GM13977 (cell line): ENCODE measurements at regions not wholly inside any gene's neighbourhood (a gene's known extent, or its start where the extent isn't known, plus 50 kb on each side); places are given as distances from the start of the nearest gene placed in this dataset.

Experiments
- DNase-seq: peaks from one replicate; pipeline ENCODE4 v3.0.0; 2012; ENCODE audit warnings: low spot score
- in situ Hi-C: fragments of 300-500 bp; cut with MboI; formaldehyde crosslinking; loops from one replicate; pipeline ENCODE4 v1.12.0; 2022; ENCODE audit warnings: low sequenced_read_pairs, low pct_unique_long_range_greater_than_20kb, mixed read lengths, inconsistent platforms; ENCODE audit not compliant: unreplicated experiment
- TF ChIP-seq, protein P1 (sequence below): IDR thresholded peaks from 2 replicates; pipeline ENCODE4 v1.5.1; 2012; ENCODE audit warnings: mild to moderate bottlenecking, control low read depth; ENCODE audit not compliant: insufficient read depth; ENCODE audit errors: extremely low read depth, missing control alignments

DNA sequence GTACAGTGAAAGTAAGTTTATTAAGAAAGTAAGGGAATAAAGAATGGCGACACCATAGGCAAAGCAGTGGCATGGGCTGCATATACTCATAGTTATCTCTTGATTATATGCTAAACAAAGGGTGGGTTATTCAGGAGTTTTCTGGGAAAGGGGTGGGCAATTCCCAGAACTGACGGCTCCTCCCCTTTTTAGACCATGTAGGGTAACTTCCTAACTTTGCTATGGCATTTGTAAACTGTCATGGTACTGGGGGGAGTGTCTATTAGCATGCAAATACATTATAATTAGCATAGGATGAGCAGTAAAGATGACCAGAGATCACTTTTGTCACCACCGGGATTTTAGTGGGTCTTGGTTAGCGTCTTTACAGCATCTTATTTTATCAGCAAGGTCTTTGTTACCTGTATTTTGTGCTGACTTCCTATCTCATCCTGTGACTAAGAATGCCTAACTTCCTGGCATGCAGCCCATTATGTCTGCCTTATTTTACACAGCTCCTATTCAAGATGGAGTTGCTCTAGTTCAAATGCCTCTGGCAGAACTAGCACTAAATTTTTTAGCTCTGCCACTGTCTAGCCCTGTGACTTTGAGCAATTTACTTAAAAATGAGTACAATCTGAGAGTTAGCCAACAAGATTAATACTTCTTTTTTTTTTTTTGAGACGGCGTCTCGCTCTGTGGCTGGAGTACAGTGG is 110.3 kb upstream of the PALMD start:
- DNase-seq: no peak
- TF ChIP-seq, protein P1, sequence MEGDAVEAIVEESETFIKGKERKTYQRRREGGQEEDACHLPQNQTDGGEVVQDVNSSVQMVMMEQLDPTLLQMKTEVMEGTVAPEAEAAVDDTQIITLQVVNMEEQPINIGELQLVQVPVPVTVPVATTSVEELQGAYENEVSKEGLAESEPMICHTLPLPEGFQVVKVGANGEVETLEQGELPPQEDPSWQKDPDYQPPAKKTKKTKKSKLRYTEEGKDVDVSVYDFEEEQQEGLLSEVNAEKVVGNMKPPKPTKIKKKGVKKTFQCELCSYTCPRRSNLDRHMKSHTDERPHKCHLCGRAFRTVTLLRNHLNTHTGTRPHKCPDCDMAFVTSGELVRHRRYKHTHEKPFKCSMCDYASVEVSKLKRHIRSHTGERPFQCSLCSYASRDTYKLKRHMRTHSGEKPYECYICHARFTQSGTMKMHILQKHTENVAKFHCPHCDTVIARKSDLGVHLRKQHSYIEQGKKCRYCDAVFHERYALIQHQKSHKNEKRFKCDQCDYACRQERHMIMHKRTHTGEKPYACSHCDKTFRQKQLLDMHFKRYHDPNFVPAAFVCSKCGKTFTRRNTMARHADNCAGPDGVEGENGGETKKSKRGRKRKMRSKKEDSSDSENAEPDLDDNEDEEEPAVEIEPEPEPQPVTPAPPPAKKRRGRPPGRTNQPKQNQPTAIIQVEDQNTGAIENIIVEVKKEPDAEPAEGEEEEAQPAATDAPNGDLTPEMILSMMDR: no peak
- in situ Hi-C loops: no loop called here

DNA sequence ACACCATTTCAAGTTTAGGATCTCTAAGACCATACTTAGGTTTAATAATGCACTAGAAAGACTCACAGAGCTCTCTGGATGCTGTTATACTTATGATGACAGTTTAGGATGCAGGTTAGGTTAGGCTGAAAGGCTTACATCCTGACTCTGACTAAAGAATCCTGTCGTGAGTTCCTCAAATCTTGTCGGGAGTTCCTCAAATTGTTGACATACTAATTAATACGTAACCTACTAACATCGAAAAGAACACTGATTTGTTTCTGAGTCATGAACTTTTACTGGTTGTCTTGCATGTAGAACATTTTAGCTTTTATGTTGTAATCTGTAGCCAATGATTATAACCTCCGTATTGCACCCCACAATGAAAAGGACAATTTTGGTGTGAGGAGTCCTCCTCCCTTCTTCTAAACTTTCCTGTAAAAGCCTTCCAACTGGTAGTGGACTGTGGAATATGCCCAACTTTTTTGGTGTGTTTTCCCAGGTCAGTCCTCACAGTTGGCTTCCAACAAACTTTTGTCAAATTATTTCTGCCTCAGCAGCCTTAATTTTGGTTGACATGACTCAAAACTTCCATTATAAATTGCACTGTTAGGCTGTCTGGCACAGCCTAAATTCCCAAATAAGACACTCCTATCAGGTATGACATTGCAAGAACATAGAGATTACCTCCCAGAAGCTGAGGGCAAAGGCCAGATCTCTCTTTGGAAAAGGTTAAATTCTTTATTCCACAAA is 107.9 kb upstream of the PALMD start:
- no peak for DNase-seq
- in situ Hi-C loops: no loop called here

DNA sequence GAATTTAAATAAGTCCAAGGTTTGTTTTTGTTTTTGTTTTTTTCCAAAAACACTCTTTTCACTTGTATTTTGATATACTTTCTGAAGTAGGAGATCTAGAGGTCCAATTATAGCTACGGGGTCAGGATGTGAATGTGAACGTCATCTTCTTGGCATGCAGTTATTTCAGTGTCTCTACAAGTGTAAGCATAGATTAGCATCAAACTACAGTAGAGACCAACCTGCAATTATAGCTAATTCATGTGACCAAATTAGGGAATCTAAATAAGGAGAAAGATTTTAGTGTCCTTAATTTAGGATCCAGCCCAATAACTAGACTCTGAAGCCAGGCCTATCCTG is 107.3 kb upstream of the PALMD start:
- in situ Hi-C loops: no loop called here
- TF ChIP-seq, protein P1: no peak
- no peak for DNase-seq

More for the DNA sequence above, 107.9 kb upstream of the PALMD start:
- TF ChIP-seq, protein P1: no peak

DNA sequence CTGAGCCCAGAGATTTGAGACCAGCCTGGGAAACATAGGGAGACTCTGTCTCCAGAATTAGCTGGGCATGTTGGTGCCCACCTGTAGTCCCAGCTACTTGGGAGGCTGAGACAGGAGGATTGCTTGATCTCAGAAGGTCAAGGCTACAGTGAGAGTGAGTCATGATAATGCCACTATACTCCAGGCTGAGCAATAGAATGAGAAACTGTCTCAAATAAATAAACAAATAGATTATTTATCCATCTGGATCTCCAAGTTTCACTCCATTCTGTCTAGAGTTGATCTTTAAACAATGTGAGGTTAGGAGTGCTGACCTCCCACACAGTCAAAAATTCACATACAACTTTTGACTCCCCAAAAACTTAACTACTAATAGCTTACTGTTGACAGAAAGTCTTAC is 106.8 kb upstream of the PALMD start:
- in situ Hi-C loops: no loop called here
- DNase-seq: no peak
- TF ChIP-seq, protein P1: no peak

DNA sequence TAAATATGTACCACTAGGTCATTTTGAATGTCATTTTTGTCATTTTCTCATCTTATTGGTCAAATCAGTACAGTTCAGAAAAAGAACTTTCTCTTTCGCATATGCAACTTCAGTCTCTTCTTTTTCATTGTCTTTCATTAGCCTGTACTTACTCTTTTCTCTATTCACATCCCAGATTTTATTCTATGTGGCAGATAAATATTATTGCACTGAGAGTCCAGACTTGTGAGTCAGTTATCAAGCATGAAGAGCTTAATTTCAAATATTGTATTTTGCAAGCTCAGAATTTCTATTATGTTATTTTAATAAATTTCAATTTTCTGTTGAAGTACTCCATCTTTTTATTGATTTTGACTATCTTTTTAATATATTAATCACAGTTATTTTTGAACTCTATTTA is 105.2 kb upstream of the PALMD start:
- in situ Hi-C loops: no loop called here
- no peak for DNase-seq
- TF ChIP-seq, protein P1: no peak

DNA sequence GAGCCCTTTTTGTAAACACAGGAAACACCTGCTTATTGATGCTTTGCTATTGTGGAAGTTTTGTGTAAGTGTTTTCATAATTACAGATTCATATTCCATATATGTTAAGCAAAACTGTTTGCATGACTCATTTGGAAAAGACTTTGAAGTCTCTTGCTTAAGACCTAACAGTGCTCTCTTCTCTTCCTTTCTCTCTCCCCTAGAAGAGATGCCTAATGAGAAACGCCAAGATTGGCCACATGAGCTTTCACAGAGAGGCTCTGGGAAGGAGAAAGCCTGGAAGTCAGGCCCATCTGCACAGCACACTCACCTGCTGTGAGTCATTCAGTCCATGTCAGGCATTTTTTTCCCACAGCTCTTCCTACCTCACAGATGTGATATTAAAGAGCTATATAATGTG is 101.6 kb upstream of the PALMD start:
- TF ChIP-seq, protein P1: no peak
- in situ Hi-C loops: no loop called here
- DNase-seq: no peak
